ENCODE measurements at regions not wholly inside any gene's neighbourhood (a gene's known extent, or its start where the extent isn't known, plus 50 kb on each side); places are given as distances from the start of the nearest gene placed in this dataset.

- TF ChIP-seq POLR2AphosphoS5 (IDR thresholded peaks at IDR 0.05; ENCODE audit: low read depth, low read length) (no peak), TAF1 (IDR thresholded peaks at IDR 0.05; ENCODE audit: borderline replicate concordance, insufficient read depth, low read length) (no peak)
These were observed 1494.0 kb upstream of the CDH8 start for GRCh38 chr16:63530208-63530607.

All from PFSK-1 (cell line).